Fibroblast of lung (primary cell): ENCODE measurements at regions not wholly inside any gene's neighbourhood (a gene's known extent, or its start where the extent isn't known, plus 50 kb on each side); places are given as distances from the start of the nearest gene placed in this dataset.

ENCODE experiments used
- DNase-seq, 2 donors: peaks; one replicate each; pipeline versions ENCODE4 v3.0.0 to v3.0.0-alpha.2; 2010; ENCODE audit warnings: low read depth in 2 of 2
- H2AFZ ChIP-seq: 2 replicates; pipeline ENCODE4 v1.5.1; 2012; ENCODE audit warnings: low read length, control low read depth, inconsistent platforms
- H3K27ac ChIP-seq: 2 replicates; pipeline ENCODE4 v1.5.1; 2011; ENCODE audit warnings: low read length, control low read depth; ENCODE audit not compliant: insufficient read depth
- H3K27me3 ChIP-seq: 2 replicates; pipeline ENCODE4 v1.5.1; 2011; ENCODE audit warnings: mild to moderate bottlenecking, low read length; ENCODE audit not compliant: control insufficient read depth, insufficient read depth
- H3K36me3 ChIP-seq: 2 replicates; pipeline ENCODE4 v1.5.1; 2011; ENCODE audit warnings: low read length; ENCODE audit not compliant: control insufficient read depth, insufficient read depth
- H3K4me1 ChIP-seq: 2 replicates; pipeline ENCODE4 v1.5.1; 2011; ENCODE audit warnings: low read length; ENCODE audit not compliant: control insufficient read depth, insufficient read depth; ENCODE audit errors: extremely low read depth
- H3K4me2 ChIP-seq: 2 replicates; pipeline ENCODE4 v1.5.1; 2011; ENCODE audit warnings: low read length, control low read depth; ENCODE audit not compliant: insufficient read depth; ENCODE audit errors: extremely low read depth
- H3K4me3 ChIP-seq, 4 experiments: fragments of 200-600 bp in 1 of 4; sonication (generic) in 1 of 4; replicated peaks in 1 of 4; 2 replicates each; pipeline ENCODE4 v1.5.1; 2011 to 2016; ENCODE audit warnings: low read length in 4 of 4, low read depth in 3 of 4, mild to moderate bottlenecking in 3 of 4, control low read depth in 2 of 4, inconsistent platforms in 1 of 4, mixed read lengths in 1 of 4; ENCODE audit not compliant: insufficient read depth in 1 of 4; ENCODE audit errors: control extremely low read depth in 1 of 4
- H3K79me2 ChIP-seq: 2 replicates; pipeline ENCODE4 v1.5.1; 2012; ENCODE audit warnings: mild to moderate bottlenecking, low read length, inconsistent platforms; ENCODE audit not compliant: control insufficient read depth, insufficient read depth
- H3K9ac ChIP-seq: 2 replicates; pipeline ENCODE4 v1.5.1; 2011; ENCODE audit warnings: mild to moderate bottlenecking, low read length, control low read depth; ENCODE audit not compliant: insufficient read depth
- H3K9me3 ChIP-seq: 2 replicates; pipeline ENCODE4 v1.5.1; 2012; ENCODE audit warnings: low read depth, low read length; ENCODE audit not compliant: control insufficient read depth, insufficient read depth
- H4K20me1 ChIP-seq: 2 replicates; pipeline ENCODE4 v1.5.1; 2011; ENCODE audit warnings: low read length; ENCODE audit not compliant: control insufficient read depth, insufficient read depth; ENCODE audit errors: extremely low read depth
- CTCF ChIP-seq, 2 donors: IDR thresholded peaks in 1 of 2; conservative IDR thresholded peaks in 1 of 2; 1 replicate in 1 of 2; 2 replicates in 1 of 2; pipeline ENCODE4 v1.5.1; 2011 to 2012; ENCODE audit warnings: low read length in 2 of 2, control low read depth in 1 of 2, inconsistent platforms in 1 of 2, low read depth in 1 of 2, mild to moderate bottlenecking in 1 of 2
- EZH2 ChIP-seq: IDR thresholded peaks from 2 replicates; pipeline ENCODE4 v1.5.1; 2012; ENCODE audit warnings: low read length, control low read depth, mild to moderate bottlenecking; ENCODE audit errors: missing control alignments

- H2AFZ ChIP-seq: no peak overlapping the region
- no peak overlapping the region for H3K4me2 ChIP-seq
- no peak for TF ChIP-seq EZH2
- no peak for TF ChIP-seq CTCF (conservative IDR thresholded peaks at IDR 0.05 in 1 of 2, IDR thresholded peaks at IDR 0.05 in 1 of 2; ENCODE audit: low read depth in 1 of 2, low read length in 2 of 2)
Observed at GRCh38 chr4:11589676-11590075, 161.0 kb upstream of the HS3ST1 start.

DNA sequence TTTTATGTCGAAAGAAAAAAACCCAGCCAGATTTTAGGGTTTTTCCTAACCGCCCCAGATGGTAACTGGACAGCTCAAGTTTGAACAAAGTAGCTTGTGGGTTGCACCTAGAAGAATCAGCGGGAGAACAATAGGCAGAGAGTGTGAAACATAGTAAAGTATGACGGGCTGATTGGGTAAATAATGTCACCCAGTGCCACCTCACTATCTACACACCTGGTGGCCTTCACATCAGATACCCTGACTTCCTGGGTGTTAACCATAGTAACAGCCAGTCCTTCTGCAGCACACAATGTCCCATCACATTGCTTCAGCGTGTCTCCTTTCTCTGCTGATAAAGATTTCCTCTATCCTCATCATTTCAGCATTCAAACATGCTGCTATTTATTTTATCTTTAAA, 159.1 kb upstream of the HS3ST1 start:
- Histone ChIP-seq H3K27me3 (no peaks in the 10 kb centered on the region), H2AFZ (no peak overlapping the region), H3K79me2 (no peaks in the 10 kb centered on the region), H3K9ac (no peak overlapping the region), H3K4me2 (no peak overlapping the region), H3K27ac (no peak overlapping the region), H3K4me3 (no peak overlapping the region), H4K20me1 (no peaks in the 10 kb centered on the region), H3K4me1 (no peaks in the 10 kb centered on the region), H3K9me3 (no peaks in the 10 kb centered on the region), H3K36me3 (no peaks in the 10 kb centered on the region)
- TF ChIP-seq EZH2: no peak
- TF ChIP-seq CTCF (conservative IDR thresholded peaks at IDR 0.05 in 1 of 2, IDR thresholded peaks at IDR 0.05 in 1 of 2; ENCODE audit: low read depth in 1 of 2, low read length in 2 of 2): no peak
- no peak for DNase-seq

More at GRCh38 chr4:11589676-11590075, 161.0 kb upstream of the HS3ST1 start:
- Histone ChIP-seq H3K9ac (no peak overlapping the region), H4K20me1 (no peaks in the 10 kb centered on the region), H3K79me2 (no peaks in the 10 kb centered on the region), H3K36me3 (no peaks in the 10 kb centered on the region), H3K9me3 (no peaks in the 10 kb centered on the region), H3K27me3 (no peaks in the 10 kb centered on the region), H3K27ac (no peak overlapping the region), H3K4me3 (no peak overlapping the region), H3K4me1 (no peaks in the 10 kb centered on the region)
- DNase-seq: peak in 1 of 2 donors; percentile 51

DNA sequence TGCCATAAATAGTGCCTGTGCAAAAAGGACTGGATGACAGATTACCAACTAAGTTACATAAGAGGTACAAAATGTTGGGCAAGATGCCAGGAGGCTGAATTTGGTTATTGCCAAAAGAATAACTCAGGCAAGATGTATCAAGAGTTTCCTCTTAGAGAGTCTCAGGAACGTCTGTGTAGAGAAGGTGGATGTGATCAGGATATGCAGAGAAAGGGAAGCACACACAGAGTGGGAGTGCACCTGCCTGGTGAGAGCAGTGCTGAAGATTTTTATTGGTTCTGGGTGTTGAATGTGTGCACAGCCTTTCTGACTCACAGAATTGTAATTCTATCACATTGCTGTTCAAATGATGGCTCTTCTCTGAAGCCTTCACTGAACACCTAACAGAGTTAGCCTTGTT, 156.8 kb upstream of the HS3ST1 start:
- no peaks in the 10 kb centered on the region for H3K79me2 ChIP-seq
- H3K27me3 ChIP-seq: no peaks in the 10 kb centered on the region
- H3K27ac ChIP-seq: no peak overlapping the region
- H3K4me1 ChIP-seq: no peaks in the 10 kb centered on the region
- no peak for TF ChIP-seq EZH2
- TF ChIP-seq CTCF (conservative IDR thresholded peaks at IDR 0.05 in 1 of 2, IDR thresholded peaks at IDR 0.05 in 1 of 2; ENCODE audit: low read depth in 1 of 2, low read length in 2 of 2): no peak
- DNase-seq: no peak
- H3K4me3 ChIP-seq: no peak overlapping the region
- H4K20me1 ChIP-seq: no peaks in the 10 kb centered on the region
- H3K9ac ChIP-seq: no peak overlapping the region
- no peak overlapping the region for H2AFZ ChIP-seq
- H3K36me3 ChIP-seq: no peaks in the 10 kb centered on the region
- no peak overlapping the region for H3K4me2 ChIP-seq
- H3K9me3 ChIP-seq: no peaks in the 10 kb centered on the region
